ENCODE measurements at regions not wholly inside any gene's neighbourhood (a gene's known extent, or its start where the extent isn't known, plus 50 kb on each side); places are given as distances from the start of the nearest gene placed in this dataset.

DNA sequence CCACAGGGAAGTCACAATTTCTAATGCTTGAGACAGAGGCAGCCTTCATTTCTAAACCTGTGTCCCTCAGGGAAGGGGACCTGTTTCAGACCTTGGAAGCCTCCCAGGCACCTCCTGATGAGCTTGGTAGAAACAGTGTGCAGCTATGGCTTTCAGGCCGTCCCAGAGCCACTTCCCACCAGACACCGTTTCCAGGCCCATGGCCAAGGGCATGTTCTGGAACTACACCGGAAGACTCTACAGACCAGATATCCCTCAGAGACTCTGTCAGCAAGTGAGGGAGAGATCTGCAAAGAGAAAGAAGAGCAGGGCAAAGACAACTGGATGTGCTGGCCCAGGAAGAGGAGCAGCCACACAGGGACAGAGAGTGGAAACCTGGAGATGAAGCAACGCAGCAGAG, 82.2 kb upstream of the HSPA9 start:
- no peaks in the 10 kb centered on the region for H3K36me3 Mint-ChIP-seq (ENCODE audit: low read depth)
- ATAC-seq (ENCODE audit: low read depth) = no peak
- H3K27ac Mint-ChIP-seq = no peak overlapping the region
- ChIA-PET CTCF (no interaction called here), POLR2A (no interaction called here)
- H3K9me3 Mint-ChIP-seq = no peaks in the 10 kb centered on the region
- peaks cover 35% of the 10 kb centered on the region for H3K27me3 Mint-ChIP-seq
- intact Hi-C loops (cut with micrococcal nuclease) = no loop called here
- no peak overlapping the region for H3K4me3 Mint-ChIP-seq
- TF ChIP-seq, protein P1, sequence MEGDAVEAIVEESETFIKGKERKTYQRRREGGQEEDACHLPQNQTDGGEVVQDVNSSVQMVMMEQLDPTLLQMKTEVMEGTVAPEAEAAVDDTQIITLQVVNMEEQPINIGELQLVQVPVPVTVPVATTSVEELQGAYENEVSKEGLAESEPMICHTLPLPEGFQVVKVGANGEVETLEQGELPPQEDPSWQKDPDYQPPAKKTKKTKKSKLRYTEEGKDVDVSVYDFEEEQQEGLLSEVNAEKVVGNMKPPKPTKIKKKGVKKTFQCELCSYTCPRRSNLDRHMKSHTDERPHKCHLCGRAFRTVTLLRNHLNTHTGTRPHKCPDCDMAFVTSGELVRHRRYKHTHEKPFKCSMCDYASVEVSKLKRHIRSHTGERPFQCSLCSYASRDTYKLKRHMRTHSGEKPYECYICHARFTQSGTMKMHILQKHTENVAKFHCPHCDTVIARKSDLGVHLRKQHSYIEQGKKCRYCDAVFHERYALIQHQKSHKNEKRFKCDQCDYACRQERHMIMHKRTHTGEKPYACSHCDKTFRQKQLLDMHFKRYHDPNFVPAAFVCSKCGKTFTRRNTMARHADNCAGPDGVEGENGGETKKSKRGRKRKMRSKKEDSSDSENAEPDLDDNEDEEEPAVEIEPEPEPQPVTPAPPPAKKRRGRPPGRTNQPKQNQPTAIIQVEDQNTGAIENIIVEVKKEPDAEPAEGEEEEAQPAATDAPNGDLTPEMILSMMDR (IDR thresholded peaks at IDR 0.05) = no peak
- no peak for DNase-seq
- H3K4me1 Mint-ChIP-seq = peaks cover 34% of the 10 kb centered on the region

DNA sequence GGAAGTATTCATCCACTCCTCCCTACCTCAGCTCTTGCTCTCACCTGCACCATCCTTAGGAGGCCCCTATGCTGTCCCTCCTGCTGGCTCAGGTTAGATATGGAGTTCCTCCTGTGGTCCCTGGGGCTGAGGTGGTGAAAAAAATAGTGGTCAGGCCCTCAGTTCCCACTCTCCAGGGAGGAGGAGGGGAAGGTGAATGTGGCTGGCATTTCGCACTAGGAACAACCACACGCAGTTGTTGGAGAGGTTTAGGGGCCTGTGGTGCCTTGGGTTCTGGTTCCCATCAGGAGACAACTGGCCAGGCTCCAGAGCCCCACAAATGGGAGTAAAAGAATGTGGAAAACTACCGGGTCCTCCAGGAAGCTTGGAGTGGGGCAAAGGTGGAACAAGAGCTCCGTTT, 81.7 kb upstream of the HSPA9 start:
- Mint-ChIP-seq H3K4me3 (no peak overlapping the region), H3K9me3 (no peaks in the 10 kb centered on the region), H3K27ac (no peak overlapping the region), H3K27me3 (peaks cover 37% of the 10 kb centered on the region), H3K36me3 (ENCODE audit: low read depth) (no peaks in the 10 kb centered on the region), H3K4me1 (peaks cover 29% of the 10 kb centered on the region)
- ChIA-PET CTCF (no interaction called here), POLR2A (no interaction called here)
- intact Hi-C loops (cut with micrococcal nuclease) = no loop called here
- ATAC-seq (ENCODE audit: low read depth) (no peak), DNase-seq (no peak)
- TF ChIP-seq, protein P1 (IDR thresholded peaks at IDR 0.05) = no peak

DNA sequence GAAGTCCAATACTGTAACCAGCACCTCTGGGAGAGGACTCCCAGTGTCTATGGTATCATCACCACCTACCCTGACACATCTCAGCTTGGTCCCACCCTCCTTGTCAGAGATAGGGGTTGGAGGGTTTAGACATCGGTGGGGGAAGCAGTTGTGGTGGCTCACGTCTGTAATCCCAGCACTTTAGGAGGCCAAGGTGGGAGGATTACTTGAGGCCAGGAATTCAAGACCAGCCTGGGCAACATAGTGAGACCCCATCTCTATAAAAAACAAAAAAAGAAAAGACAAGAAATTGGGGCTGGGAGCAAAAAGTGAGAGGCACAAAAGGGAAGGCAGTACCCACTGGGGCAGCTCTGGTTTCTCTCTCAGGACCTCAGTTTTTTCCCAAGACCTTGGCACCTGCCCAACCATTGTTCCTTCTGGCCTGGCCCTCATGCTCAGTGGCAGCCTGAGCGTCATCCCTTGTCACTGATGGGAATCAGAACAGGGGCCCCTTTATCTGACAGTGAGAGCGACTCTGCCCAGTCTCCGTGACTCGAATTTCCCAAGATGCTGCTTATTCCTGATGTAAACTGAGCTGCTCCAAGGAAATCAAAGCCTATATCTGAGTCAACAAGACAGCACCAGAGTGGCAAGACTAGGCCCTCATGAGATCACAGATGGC, 80.5 kb upstream of the HSPA9 start:
- peaks cover 23% of the 10 kb centered on the region for H3K4me1 Mint-ChIP-seq
- ChIA-PET CTCF (no interaction called here), POLR2A (no interaction called here)
- peaks cover 41% of the 10 kb centered on the region for H3K27me3 Mint-ChIP-seq
- ATAC-seq (ENCODE audit: low read depth) (no peak), DNase-seq (no peak)
- H3K36me3 Mint-ChIP-seq (ENCODE audit: low read depth) = no peaks in the 10 kb centered on the region
- intact Hi-C loops (cut with micrococcal nuclease) = no loop called here
- TF ChIP-seq, protein P1 (IDR thresholded peaks at IDR 0.05) = no peak
- no peaks in the 10 kb centered on the region for H3K9me3 Mint-ChIP-seq
- H3K27ac Mint-ChIP-seq = no peak overlapping the region
- H3K4me3 Mint-ChIP-seq = no peak overlapping the region

GRCh38 chr5:138654281-138654867, 79.2 kb upstream of the HSPA9 start:
- Mint-ChIP-seq H3K27ac (peak overlapping the region; percentile 51), H3K4me1 (peaks cover 35% of the 10 kb centered on the region), H3K27me3 (peaks cover 45% of the 10 kb centered on the region), H3K36me3 (ENCODE audit: low read depth) (no peaks in the 10 kb centered on the region), H3K4me3 (no peak overlapping the region), H3K9me3 (no peaks in the 10 kb centered on the region)
- TF ChIP-seq, protein P1 (IDR thresholded peaks at IDR 0.05) = no peak
- ChIA-PET CTCF (no interaction called here), POLR2A (interaction anchor here (0.7 kb wide), 1 partner anchor 9 kb away, joined by 8 read pairs; no protein-coding TSS in a partner anchor)
- intact Hi-C loops (cut with micrococcal nuclease) = loop anchor here (5.0 kb wide), 1 partner anchor 98 kb away; the partner anchor contains the start of gene CTNNA1
- no peak for DNase-seq
- ATAC-seq (ENCODE audit: low read depth) = peak; percentile 81

DNA sequence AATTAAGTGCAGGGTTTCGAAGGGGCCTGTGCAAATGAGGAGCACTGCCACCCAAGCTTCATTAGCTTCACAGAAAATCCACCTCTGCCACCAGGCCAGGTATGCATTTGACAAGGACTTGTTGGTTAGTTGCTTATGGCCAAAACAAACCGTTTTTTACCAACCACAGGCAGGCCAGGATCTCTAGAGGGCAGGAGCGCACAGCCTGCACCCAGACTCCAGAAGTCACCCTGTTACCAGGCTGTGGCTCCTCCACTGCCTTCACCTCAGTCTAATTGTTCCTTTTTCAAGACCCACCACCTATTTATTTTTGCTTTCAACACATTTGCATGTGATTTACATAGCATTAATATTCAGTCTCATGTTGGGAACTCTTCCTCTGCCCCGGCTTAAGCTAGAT, 78.3 kb upstream of the HSPA9 start:
- H3K4me3 Mint-ChIP-seq = no peak overlapping the region
- ATAC-seq (ENCODE audit: low read depth) = no peak

More for the DNA sequence above, 78.3 kb upstream of the HSPA9 start:
- Mint-ChIP-seq H3K27ac (no peak overlapping the region), H3K4me1 (peaks cover 39% of the 10 kb centered on the region), H3K9me3 (no peaks in the 10 kb centered on the region), H3K27me3 (peaks cover 42% of the 10 kb centered on the region), H3K36me3 (ENCODE audit: low read depth) (no peaks in the 10 kb centered on the region)
- ChIA-PET POLR2A (no interaction called here), CTCF (no interaction called here)
- intact Hi-C loops (cut with micrococcal nuclease) = loop anchor here (5.0 kb wide), 1 partner anchor 99 kb away; the partner anchor contains the start of gene CTNNA1
- DNase-seq = no peak
- TF ChIP-seq, protein P1 (IDR thresholded peaks at IDR 0.05) = no peak

Measured in activated B cell treated with CpG ODN at 0.5 μM for 24 hours (primary cell).